ENCODE measurements at regions not wholly inside any gene's neighbourhood (a gene's known extent, or its start where the extent isn't known, plus 50 kb on each side); places are given as distances from the start of the nearest gene placed in this dataset.
"Not testable (repeated sequence)": the region's sequence is repeated elsewhere in the genome, so short reads cannot be mapped to it uniquely, and the experiment has no call there.

DNA sequence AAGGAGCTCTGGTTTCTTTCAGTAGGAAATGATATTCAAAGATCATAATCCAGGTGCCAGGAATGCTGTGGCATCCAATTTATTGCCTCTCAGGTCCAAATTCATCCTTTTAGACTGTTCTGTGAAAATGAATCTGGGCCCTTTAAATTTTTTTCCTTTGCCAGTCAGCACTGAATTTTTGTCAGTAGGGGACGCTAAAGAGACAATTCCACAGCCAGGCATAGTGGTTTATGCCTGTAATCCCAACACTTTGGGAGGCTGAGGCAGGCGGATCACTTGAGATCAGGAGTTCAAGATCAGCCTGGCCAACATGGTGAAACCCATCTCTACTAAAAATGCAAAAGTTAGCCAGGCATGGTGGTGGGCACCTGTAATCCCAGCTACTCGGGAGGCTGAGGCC is 60.9 kb upstream of the USP9X start:
- peak in 1 of 2 donors; percentile 4 for TF ChIP-seq CTCF (conservative IDR thresholded peaks at IDR 0.05 in 1 of 2, IDR thresholded peaks at IDR 0.05 in 1 of 2; ENCODE audit: extremely low read depth in 1 of 2, insufficient read depth in 1 of 2, low read depth in 1 of 2, low read length in 2 of 2)
- TF ChIP-seq EZH2 (IDR thresholded peaks at IDR 0.05; ENCODE audit: borderline replicate concordance, low read length) = not testable (repeated sequence)

All from mammary epithelial cell (primary cell).